Bronchial epithelial cell (primary cell): ENCODE measurements at regions not wholly inside any gene's neighbourhood (a gene's known extent, or its start where the extent isn't known, plus 50 kb on each side); places are given as distances from the start of the nearest gene placed in this dataset.

Experiments used
- DNase-seq: peaks from one replicate; pipeline ENCODE4 v3.0.0-alpha.2; 2010; ENCODE audit warnings: low read depth
- FAIRE-seq: peaks from 2 replicates; lab custom pipeline; 2011; peaks lifted over from hg19 to GRCh38; lab: Jason Lieb, UNC
- H3K27me3 ChIP-seq: 2 replicates; pipeline ENCODE4 v1.5.1; 2011; ENCODE audit warnings: low read length; ENCODE audit not compliant: control insufficient read depth, insufficient read depth
- H3K36me3 ChIP-seq: 2 replicates; pipeline ENCODE4 v1.5.1; 2011; ENCODE audit warnings: low read length; ENCODE audit not compliant: control insufficient read depth, insufficient read depth
- H3K4me3 ChIP-seq: 2 replicates; pipeline ENCODE4 v1.5.1; 2011; ENCODE audit warnings: mild to moderate bottlenecking, low read depth, low read length, control low read depth
- TF ChIP-seq, protein P1 (sequence below): IDR thresholded peaks from 2 replicates; pipeline ENCODE4 v1.5.1; 2011; ENCODE audit warnings: mild to moderate bottlenecking, moderate library complexity, low read length, control low read depth, inconsistent platforms; ENCODE audit not compliant: insufficient read depth, severe bottlenecking

DNA sequence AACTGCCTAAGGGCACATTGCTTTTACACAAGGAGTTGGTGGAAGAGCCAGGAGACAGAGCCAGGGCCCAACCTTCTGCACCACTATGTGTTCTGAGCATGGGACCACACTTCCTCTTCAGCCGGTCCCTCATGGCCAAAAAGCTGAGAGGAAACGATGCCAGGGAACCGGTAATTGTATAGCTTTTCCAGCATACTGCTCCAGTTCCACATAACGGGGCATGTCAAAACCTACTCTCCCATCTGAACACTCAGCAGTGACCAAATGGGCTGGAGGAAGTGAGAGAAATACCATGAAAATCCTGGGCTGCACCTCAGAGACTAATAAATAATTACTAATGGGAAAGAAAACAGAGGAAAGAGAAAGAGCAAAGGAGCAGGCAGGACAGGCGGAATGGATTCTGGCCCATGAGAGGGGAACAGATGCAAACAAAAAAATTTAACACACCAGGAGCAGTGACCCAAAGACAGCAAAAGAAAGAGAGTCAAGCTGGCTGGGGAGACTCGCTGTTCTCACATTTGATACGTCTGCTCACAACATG lies 52.0 kb upstream of the BMP2 start:
- TF ChIP-seq, protein P1, sequence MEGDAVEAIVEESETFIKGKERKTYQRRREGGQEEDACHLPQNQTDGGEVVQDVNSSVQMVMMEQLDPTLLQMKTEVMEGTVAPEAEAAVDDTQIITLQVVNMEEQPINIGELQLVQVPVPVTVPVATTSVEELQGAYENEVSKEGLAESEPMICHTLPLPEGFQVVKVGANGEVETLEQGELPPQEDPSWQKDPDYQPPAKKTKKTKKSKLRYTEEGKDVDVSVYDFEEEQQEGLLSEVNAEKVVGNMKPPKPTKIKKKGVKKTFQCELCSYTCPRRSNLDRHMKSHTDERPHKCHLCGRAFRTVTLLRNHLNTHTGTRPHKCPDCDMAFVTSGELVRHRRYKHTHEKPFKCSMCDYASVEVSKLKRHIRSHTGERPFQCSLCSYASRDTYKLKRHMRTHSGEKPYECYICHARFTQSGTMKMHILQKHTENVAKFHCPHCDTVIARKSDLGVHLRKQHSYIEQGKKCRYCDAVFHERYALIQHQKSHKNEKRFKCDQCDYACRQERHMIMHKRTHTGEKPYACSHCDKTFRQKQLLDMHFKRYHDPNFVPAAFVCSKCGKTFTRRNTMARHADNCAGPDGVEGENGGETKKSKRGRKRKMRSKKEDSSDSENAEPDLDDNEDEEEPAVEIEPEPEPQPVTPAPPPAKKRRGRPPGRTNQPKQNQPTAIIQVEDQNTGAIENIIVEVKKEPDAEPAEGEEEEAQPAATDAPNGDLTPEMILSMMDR, result no peak
- H3K4me3 ChIP-seq, result no peak overlapping the region
- FAIRE-seq (peak; percentile 13), DNase-seq (no peak)
- H3K36me3 ChIP-seq, result no peaks in the 10 kb centered on the region
- H3K27me3 ChIP-seq, result no peaks in the 10 kb centered on the region

DNA sequence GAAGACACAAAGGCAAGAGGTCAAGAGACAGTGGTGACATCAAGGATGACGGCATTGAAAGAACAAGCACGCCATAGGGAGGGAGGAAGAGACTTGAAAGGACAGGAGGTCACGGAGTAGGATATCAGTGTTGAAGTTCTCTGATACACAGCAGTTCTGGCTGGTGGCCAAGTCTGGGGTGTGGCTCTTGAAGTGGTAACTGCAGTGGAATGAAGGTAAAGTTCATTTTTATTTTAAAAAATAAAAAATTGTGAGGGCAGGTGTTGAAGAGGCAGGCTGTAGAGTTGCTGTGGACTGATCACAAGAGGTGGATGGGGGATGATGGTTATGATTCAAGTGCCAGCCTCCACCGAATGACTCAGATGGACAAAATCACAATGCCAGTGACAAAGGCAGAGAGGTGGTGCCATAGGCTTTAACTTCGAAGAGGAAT lies 53.2 kb upstream of the BMP2 start:
- Histone ChIP-seq H3K27me3 (no peaks in the 10 kb centered on the region), H3K4me3 (no peak overlapping the region), H3K36me3 (no peaks in the 10 kb centered on the region)
- TF ChIP-seq, protein P1, result no peak
- FAIRE-seq (no peak), DNase-seq (peak; percentile 54)

DNA sequence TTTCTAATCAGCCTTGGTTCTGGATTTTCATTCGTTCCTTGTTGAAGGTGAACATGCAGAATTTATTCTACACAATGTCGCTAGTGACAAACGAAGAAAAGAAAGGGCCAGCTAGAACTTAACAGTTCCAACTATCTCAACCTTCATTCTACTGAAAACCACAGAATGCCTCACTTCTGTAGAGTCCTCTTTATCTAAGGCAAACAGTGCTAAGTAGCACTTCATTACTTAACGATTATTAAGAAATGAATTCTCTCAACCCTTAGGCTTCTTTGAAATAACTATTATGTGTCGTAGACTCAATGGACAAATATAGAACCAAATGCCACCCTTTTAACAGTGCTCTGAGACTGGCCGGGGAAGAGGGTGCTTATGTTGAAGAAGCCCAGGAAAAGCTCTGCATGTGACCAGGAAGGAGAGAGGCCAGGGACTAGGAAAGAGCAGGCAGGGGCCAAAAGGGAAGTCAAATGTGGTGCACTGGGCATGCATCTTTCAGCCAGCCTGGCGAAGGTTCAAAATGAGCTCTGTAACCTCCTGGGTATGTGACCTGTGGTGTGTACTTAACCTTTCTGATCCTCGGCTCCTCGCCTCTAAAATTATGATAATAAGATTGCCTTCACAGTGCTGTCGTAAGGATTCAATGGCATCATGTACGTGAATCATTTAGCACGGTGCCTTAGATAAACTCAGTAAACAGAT lies 55.4 kb upstream of the BMP2 start:
- Histone ChIP-seq H3K27me3 (no peaks in the 10 kb centered on the region), H3K36me3 (no peaks in the 10 kb centered on the region), H3K4me3 (no peak overlapping the region)
- DNase-seq (peak; percentile 75), FAIRE-seq (no peak)
- TF ChIP-seq, protein P1, result no peak

DNA sequence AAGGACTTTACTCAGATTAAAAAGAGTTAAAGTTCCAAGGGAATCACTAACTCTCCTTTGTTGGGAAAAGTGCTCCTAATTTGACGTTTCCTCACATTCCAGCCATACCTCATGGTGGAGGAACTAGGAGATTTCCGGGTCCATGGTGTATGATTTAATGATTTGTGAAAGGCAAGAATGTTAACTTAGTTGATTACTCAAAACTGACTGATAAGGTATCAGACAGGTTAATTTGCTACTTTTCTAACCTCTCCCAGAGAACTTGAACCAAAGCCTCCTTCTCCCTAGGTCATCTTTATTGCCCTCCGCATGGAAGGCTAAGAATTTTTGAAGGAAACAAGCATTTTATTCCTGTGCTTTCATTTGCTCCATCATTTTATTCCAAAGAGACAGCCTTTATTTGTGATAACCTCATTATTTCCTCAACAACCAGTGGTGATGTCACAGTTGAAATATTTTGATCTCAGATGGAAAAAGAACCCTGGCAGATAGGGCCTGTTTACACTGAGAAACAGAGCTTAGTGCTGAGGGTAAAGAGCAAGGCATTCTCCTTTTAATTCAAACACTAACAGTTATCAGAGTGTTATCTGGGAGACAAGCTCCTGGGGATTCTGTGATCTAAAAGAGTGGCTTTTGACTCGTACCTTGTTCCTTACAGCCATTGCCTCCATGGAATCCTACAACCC lies 57.4 kb upstream of the BMP2 start:
- Histone ChIP-seq H3K27me3 (no peaks in the 10 kb centered on the region), H3K36me3 (no peaks in the 10 kb centered on the region), H3K4me3 (no peak overlapping the region)
- DNase-seq (peak; percentile 16), FAIRE-seq (no peak)
- TF ChIP-seq, protein P1, result no peak

DNA sequence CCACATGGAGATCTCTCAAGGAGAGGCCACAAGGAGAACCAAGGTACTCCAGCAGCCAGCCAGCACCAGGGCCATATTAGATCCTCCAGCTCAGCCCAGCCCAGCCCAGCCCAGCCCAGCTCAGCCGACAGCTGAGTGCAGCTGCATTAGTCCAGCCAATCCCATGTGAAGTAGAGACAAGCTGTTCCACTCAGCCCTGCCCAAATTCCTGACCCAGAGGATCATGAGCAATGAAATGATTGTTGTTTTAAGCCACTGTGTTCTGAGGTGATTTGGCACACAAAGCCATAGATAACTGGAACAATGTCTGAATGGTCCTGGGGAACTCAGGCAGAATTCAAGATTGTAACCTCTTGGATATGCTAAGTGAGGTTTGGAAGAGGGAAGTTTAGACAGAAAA lies 59.5 kb upstream of the BMP2 start:
- FAIRE-seq, result peak; percentile 85
- TF ChIP-seq, protein P1, result no peak
- Histone ChIP-seq H3K36me3 (no peaks in the 10 kb centered on the region), H3K27me3 (no peaks in the 10 kb centered on the region), H3K4me3 (no peak overlapping the region)
- peak; percentile 89 for DNase-seq
